CD4-positive, CD25-positive, alpha-beta regulatory T cell (primary cell): ENCODE measurements at regions not wholly inside any gene's neighbourhood (a gene's known extent, or its start where the extent isn't known, plus 50 kb on each side); places are given as distances from the start of the nearest gene placed in this dataset.

ENCODE experiments used
- ATAC-seq, 2 donors: fragments of 150-1000 bp; cut with Tn5 transposase; one replicate each; pipeline ENCODE4 v1.10.0; 2021; ENCODE audit warnings: low read depth in 2 of 2, moderate number of reproducible peaks in 2 of 2, moderate library complexity in 1 of 2
- DNase-seq, 3 donors: peaks; one replicate each; pipeline versions ENCODE4 v3.0.0 to v3.0.0-alpha.2; 2012 to 2022; ENCODE audit warnings: mixed read lengths in 1 of 3
- H3K27ac ChIP-seq: one replicate; pipeline ENCODE4 v1.7.0; 2013; ENCODE audit warnings: mild to moderate bottlenecking, low read length; ENCODE audit not compliant: insufficient read depth, poor library complexity, severe bottlenecking
- H3K27me3 ChIP-seq: one replicate; pipeline ENCODE4 v1.7.0; 2013; ENCODE audit warnings: low read length; ENCODE audit not compliant: control insufficient read depth, insufficient read depth
- H3K36me3 ChIP-seq: one replicate; pipeline ENCODE4 v1.7.0; 2013; ENCODE audit warnings: mild to moderate bottlenecking, low read length, moderate library complexity; ENCODE audit not compliant: control insufficient read depth, insufficient read depth
- H3K4me1 ChIP-seq: 2 replicates; pipeline ENCODE4 v1.7.0; 2013; ENCODE audit warnings: mild to moderate bottlenecking, low read length; ENCODE audit not compliant: insufficient read depth, control insufficient read depth, poor library complexity, severe bottlenecking
- H3K4me3 ChIP-seq: one replicate; pipeline ENCODE4 v1.7.0; 2013; ENCODE audit warnings: low read depth, mild to moderate bottlenecking, low read length, moderate library complexity
- H3K9me3 ChIP-seq, 2 experiments: 1 replicate in 1 of 2; 2 replicates in 1 of 2; pipeline ENCODE4 v1.7.0; 2013; ENCODE audit warnings: low read length in 2 of 2, mild to moderate bottlenecking in 1 of 2, moderate library complexity in 1 of 2; ENCODE audit not compliant: control insufficient read depth in 2 of 2
- H3K27ac Mint-ChIP-seq, 3 donors: one replicate each; pipeline ENCODE4 v1.8.0; 2020 to 2022; ENCODE audit warnings: mild to moderate bottlenecking in 3 of 3, mixed read lengths in 3 of 3, moderate library complexity in 2 of 3
- H3K27me3 Mint-ChIP-seq: one replicate; pipeline ENCODE4 v1.8.0; 2022; ENCODE audit warnings: mild to moderate bottlenecking, mixed read lengths
- H3K36me3 Mint-ChIP-seq: one replicate; pipeline ENCODE4 v1.8.0; 2020; ENCODE audit warnings: mixed read lengths
- H3K4me1 Mint-ChIP-seq, 4 donors: one replicate each; pipeline ENCODE4 v1.8.0; 2020 to 2022; ENCODE audit warnings: mixed read lengths in 4 of 4, mild to moderate bottlenecking in 1 of 4
- H3K4me3 Mint-ChIP-seq, 4 donors: one replicate each; pipeline ENCODE4 v1.8.0; 2020 to 2022; ENCODE audit warnings: mild to moderate bottlenecking in 4 of 4, mixed read lengths in 4 of 4, moderate library complexity in 3 of 4
- H3K9me3 Mint-ChIP-seq, 7 donors: one replicate each; pipeline ENCODE4 v1.8.0; 2020 to 2022; ENCODE audit warnings: mixed read lengths in 7 of 7, mild to moderate bottlenecking in 3 of 7, moderate library complexity in 2 of 7

DNA sequence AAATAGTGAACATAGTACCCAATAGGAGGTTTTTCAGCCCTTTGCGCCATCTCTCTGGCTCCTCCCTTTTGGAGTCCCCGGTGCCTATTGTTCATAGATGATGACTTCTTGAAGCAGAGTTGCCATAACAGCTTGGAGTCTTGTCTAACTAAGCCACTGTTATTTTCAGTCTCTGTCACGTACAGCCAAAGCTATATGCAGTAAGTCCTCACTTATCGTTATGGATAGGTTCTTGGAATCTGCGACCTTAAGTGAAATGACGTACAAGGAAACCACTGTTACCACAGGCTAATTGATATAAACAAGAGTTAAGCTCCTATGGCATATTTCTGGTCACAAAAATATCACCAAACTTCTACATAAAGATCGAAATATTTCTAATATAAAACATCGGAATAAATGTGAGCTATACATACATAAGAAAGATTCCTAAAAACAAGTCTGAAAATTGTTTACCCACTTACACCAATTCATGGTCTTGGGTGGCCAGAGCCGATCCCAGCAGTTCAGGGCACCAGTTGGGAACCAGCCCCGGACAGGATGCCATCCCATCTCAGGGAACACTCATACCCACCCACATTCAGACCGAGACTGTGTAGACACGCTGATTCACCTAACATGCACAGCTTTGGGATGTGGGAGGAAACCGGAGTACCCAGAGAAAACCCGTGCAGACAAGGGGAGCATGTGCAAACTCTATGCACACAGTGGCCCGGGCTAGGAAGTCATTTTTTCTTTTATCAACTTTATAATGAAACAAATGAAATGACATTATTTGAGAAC is 76.0 kb upstream of the PRPS1L1 start:
- no peak for ATAC-seq
- H3K4me1 Mint-ChIP-seq = no peaks in the 10 kb centered on the region

DNA sequence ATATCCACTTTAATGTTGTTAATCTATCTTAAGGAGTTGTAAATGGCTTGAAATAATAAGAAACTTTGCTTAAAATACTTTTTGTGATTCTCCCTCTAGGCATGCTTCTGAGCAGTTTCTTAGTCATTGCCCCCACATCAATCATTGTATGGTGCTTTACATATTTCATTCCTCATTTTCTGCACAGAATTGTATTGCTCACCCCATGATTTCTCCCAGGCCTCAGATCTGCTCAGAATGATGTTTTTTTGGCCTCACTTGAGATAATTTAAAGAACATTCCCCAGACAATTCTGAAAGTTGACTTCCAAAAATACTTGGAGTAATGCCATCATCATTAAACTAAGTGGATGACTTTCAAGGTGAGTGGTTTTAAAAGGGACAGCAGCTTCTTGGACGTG is 82.1 kb upstream of the PRPS1L1 start:
- Mint-ChIP-seq H3K27me3 (no peaks in the 10 kb centered on the region), H3K4me3 (no peak overlapping the region), H3K4me1 (no peaks in the 10 kb centered on the region), H3K27ac (no peak overlapping the region), H3K9me3 (peaks cover 0 to 2% (median 0%) of the 10 kb centered on the region in 7 donors), H3K36me3 (no peaks in the 10 kb centered on the region)
- DNase-seq (no peak), ATAC-seq (no peak)
- Histone ChIP-seq H3K9me3 (no peaks in the 10 kb centered on the region), H3K36me3 (no peaks in the 10 kb centered on the region), H3K4me3 (no peak overlapping the region), H3K27me3 (no peaks in the 10 kb centered on the region), H3K4me1 (no peaks in the 10 kb centered on the region), H3K27ac (no peak overlapping the region)

More for the DNA sequence above, 76.0 kb upstream of the PRPS1L1 start:
- Mint-ChIP-seq H3K36me3 (no peaks in the 10 kb centered on the region), H3K27me3 (peaks cover 5% of the 10 kb centered on the region), H3K27ac (no peak overlapping the region), H3K4me3 (no peak overlapping the region), H3K9me3 (peaks cover 0 to 6% (median 0%) of the 10 kb centered on the region in 7 donors)
- H3K4me3 ChIP-seq = no peak overlapping the region
- H3K4me1 ChIP-seq = no peaks in the 10 kb centered on the region
- no peak for DNase-seq
- no peaks in the 10 kb centered on the region for H3K27me3 ChIP-seq
- H3K9me3 ChIP-seq = no peaks in the 10 kb centered on the region
- H3K27ac ChIP-seq = no peak overlapping the region
- no peaks in the 10 kb centered on the region for H3K36me3 ChIP-seq

DNA sequence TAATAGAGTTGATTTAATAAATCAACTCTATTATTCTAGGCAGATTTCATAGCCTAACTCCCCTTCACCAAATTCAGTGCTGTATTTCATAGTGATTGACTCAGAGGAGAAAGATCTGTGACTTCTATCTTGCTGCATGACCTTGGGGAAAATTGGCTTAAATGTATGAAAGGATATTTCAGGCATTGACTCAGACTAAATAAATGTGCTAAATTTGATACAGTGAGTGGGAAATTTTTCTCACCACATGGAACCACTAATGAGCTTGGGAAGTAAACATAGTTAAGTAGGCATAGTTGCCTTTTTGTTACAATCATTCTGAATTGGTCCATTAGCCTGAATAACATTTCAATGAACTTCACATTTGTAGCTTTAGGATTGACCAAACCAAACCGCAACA is 89.0 kb upstream of the PRPS1L1 start:
- Histone ChIP-seq H3K9me3 (no peaks in the 10 kb centered on the region), H3K27me3 (no peaks in the 10 kb centered on the region), H3K4me3 (no peak overlapping the region), H3K36me3 (no peaks in the 10 kb centered on the region), H3K27ac (no peak overlapping the region), H3K4me1 (no peaks in the 10 kb centered on the region)
- Mint-ChIP-seq H3K9me3 (no peaks in the 10 kb centered on the region), H3K4me1 (no peaks in the 10 kb centered on the region), H3K4me3 (no peak overlapping the region), H3K27me3 (no peaks in the 10 kb centered on the region), H3K36me3 (no peaks in the 10 kb centered on the region), H3K27ac (no peak overlapping the region)
- DNase-seq (no peak), ATAC-seq (no peak)

DNA sequence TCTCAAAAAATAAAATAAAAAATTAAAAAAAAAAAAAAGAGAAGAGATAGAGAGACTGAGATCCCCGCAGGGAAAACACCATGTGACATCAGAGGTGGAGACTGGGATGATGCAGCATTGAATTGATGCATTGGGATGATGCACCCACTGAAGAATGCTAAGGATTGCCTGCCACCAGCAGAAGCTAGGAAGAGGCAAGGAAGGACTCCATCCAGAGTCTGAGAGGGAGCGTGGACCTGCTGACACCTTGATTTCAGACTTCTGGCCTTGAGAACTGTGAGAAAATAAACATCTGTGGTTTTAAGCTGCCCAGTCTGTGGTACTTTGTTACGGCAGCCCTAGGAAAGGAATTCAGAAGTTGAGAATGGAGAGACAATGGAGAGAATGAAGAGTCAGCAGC is 89.8 kb upstream of the PRPS1L1 start:
- H3K9me3 Mint-ChIP-seq = no peaks in the 10 kb centered on the region
- H3K4me3 ChIP-seq = no peak overlapping the region
- no peaks in the 10 kb centered on the region for H3K27me3 ChIP-seq
- no peak overlapping the region for H3K4me3 Mint-ChIP-seq
- no peaks in the 10 kb centered on the region for H3K4me1 ChIP-seq
- H3K36me3 Mint-ChIP-seq = no peaks in the 10 kb centered on the region
- DNase-seq (no peak), ATAC-seq (no peak)
- no peaks in the 10 kb centered on the region for H3K9me3 ChIP-seq
- H3K27me3 Mint-ChIP-seq = no peaks in the 10 kb centered on the region
- H3K36me3 ChIP-seq = no peaks in the 10 kb centered on the region
- H3K27ac ChIP-seq = no peak overlapping the region
- no peak overlapping the region for H3K27ac Mint-ChIP-seq
- no peaks in the 10 kb centered on the region for H3K4me1 Mint-ChIP-seq

DNA sequence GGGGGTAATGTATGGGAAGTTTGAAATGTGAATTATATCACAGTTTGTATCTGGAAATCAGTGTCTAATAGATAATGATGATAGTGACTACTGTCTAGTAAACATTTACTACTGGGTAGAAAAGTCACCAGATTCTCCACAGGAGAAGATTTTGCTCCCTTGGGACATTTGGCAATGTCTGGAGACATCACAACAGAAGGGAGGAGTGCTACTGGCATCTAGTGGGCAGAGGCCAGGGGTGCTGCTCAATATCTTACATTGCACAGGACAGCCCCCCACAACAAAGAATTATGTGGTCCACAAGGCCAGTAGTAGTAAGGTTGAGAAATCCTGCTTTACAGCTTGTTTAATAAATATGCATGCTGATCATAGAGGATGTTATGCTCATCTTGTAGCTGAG is 92.3 kb upstream of the PRPS1L1 start:
- H3K4me1 Mint-ChIP-seq = no peaks in the 10 kb centered on the region
- H3K4me3 Mint-ChIP-seq = no peak overlapping the region
- H3K27me3 ChIP-seq = no peaks in the 10 kb centered on the region

DNA sequence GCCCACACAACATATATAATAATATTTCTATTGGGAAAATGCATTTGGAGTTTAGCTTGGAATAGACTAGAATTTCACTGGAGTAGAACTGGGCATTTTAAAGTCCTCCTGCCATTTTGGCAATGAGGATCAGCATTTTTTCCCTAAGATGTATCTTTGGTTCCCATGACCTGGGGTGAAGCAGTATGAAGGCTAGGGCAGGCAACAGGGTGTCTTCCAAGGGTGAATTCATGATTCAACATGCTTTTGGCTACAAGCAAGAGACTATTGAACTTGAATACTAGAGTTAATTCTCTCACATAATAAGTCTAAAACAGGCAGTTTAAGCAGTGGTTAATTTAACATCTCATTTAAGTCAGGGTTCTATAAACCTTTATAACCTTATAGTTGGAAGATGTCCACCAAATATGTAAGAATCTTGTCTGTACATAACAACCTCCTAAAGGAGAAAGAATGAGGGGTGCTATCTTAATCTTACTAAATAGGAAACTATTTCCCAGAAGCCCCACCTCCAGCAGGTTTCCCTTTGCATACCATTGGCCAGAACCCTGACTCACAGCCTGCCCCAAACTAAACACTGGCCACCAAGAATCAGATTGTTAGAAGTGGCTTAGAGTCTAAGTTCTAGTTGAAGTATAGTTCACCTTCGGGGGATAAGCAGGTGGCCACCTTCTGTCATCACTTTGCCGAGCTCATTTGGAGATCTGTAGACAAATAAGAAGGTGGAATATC is 96.0 kb upstream of the PRPS1L1 start:
- Mint-ChIP-seq H3K9me3 (peaks cover 0 to 1% (median 0%) of the 10 kb centered on the region in 7 donors), H3K27ac (no peak overlapping the region), H3K27me3 (peaks cover 2% of the 10 kb centered on the region), H3K36me3 (no peaks in the 10 kb centered on the region), H3K4me1 (no peaks in the 10 kb centered on the region), H3K4me3 (no peak overlapping the region)
- ATAC-seq (no peak), DNase-seq (no peak)
- no peak overlapping the region for H3K27ac ChIP-seq
- H3K4me3 ChIP-seq = no peak overlapping the region
- H3K36me3 ChIP-seq = no peaks in the 10 kb centered on the region
- no peaks in the 10 kb centered on the region for H3K9me3 ChIP-seq
- no peaks in the 10 kb centered on the region for H3K27me3 ChIP-seq
- H3K4me1 ChIP-seq = no peaks in the 10 kb centered on the region

More for the DNA sequence above, 92.3 kb upstream of the PRPS1L1 start:
- DNase-seq (no peak), ATAC-seq (no peak)
- no peak overlapping the region for H3K27ac Mint-ChIP-seq
- no peaks in the 10 kb centered on the region for H3K36me3 ChIP-seq
- no peaks in the 10 kb centered on the region for H3K9me3 Mint-ChIP-seq
- H3K4me1 ChIP-seq = no peaks in the 10 kb centered on the region
- H3K9me3 ChIP-seq = no peaks in the 10 kb centered on the region
- H3K27ac ChIP-seq = no peak overlapping the region
- no peaks in the 10 kb centered on the region for H3K27me3 Mint-ChIP-seq
- no peak overlapping the region for H3K4me3 ChIP-seq
- H3K36me3 Mint-ChIP-seq = no peaks in the 10 kb centered on the region

DNA sequence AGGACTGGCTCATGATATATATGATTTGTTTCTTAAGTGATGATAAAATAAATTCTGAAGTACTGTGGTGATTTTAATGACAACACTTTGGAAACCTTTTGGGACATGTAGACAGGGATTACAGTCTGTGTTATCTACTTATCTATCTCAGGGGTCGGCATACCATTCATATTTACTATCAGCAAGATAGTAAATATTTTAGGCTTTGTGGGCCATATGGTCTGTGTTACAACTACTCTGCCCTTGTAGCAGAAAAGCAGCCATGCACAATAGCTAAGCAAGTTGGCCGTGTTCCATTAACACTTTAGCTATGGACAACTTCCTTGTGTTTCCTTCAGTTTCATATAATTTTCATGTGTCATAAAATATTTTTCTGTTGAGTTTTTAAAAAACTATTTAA is 97.8 kb upstream of the PRPS1L1 start:
- H3K4me1 Mint-ChIP-seq = no peaks in the 10 kb centered on the region
- H3K27ac Mint-ChIP-seq = no peak overlapping the region
- Histone ChIP-seq H3K4me3 (no peak overlapping the region), H3K27me3 (no peaks in the 10 kb centered on the region), H3K4me1 (no peaks in the 10 kb centered on the region), H3K27ac (no peak overlapping the region), H3K36me3 (no peaks in the 10 kb centered on the region), H3K9me3 (no peaks in the 10 kb centered on the region)
- H3K27me3 Mint-ChIP-seq = peaks cover 6% of the 10 kb centered on the region
- no peak overlapping the region for H3K4me3 Mint-ChIP-seq
- no peak for ATAC-seq
- H3K9me3 Mint-ChIP-seq = peaks cover 0 to 1% (median 0%) of the 10 kb centered on the region in 7 donors
- DNase-seq = no peak
- H3K36me3 Mint-ChIP-seq = no peaks in the 10 kb centered on the region

DNA sequence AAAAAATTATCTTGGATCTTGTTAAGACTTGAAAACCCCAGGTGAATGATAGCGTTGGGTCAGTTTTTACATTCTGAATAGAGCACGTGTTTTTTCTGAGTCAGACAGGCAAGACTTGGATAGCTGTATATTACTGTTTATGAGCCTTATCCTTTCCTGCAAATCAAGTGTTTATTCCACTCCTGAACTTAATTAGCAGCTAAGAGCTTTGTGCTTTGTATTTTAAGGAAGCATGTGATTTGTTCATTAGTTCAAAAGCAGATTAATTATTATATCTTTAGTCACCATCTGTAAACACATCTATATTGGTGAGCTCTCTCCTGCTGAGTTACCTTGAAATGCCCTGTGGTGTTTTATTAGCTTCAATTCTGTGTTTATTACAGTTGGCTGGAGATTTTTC is 98.6 kb upstream of the PRPS1L1 start:
- Mint-ChIP-seq H3K4me3 (no peak overlapping the region), H3K27ac (no peak overlapping the region), H3K27me3 (peaks cover 6% of the 10 kb centered on the region), H3K9me3 (peaks cover 0 to 1% (median 0%) of the 10 kb centered on the region in 7 donors), H3K4me1 (no peaks in the 10 kb centered on the region), H3K36me3 (no peaks in the 10 kb centered on the region)
- H3K4me3 ChIP-seq = no peak overlapping the region
- DNase-seq (no peak), ATAC-seq (no peak)
- no peaks in the 10 kb centered on the region for H3K36me3 ChIP-seq
- H3K9me3 ChIP-seq = no peaks in the 10 kb centered on the region
- no peak overlapping the region for H3K27ac ChIP-seq
- H3K27me3 ChIP-seq = no peaks in the 10 kb centered on the region
- no peaks in the 10 kb centered on the region for H3K4me1 ChIP-seq
